ENCODE measurements at regions not wholly inside any gene's neighbourhood (a gene's known extent, or its start where the extent isn't known, plus 50 kb on each side); places are given as distances from the start of the nearest gene placed in this dataset.

- no peaks in the 10 kb centered on the region for H3K9me3 ChIP-seq (ENCODE audit: control insufficient read depth in 2 of 3, insufficient read depth in 1 of 3, low read length in 3 of 3)
- TF ChIP-seq CTCF (IDR thresholded peaks at IDR 0.05; ENCODE audit: borderline replicate concordance, extremely low read depth, insufficient read depth), result no peak
- no peak overlapping the region for H3K27ac ChIP-seq (ENCODE audit: low read depth in 2 of 2, low read length in 2 of 2)
- intact Hi-C loops (cut with DNase I), result no loop called here
- no peaks in the 10 kb centered on the region for H3K4me1 ChIP-seq (ENCODE audit: control insufficient read depth in 2 of 3, insufficient read depth in 2 of 3, low read depth in 1 of 3, low read length in 3 of 3)
- H3K27me3 ChIP-seq (ENCODE audit: control insufficient read depth, insufficient read depth, low read length), result no peaks in the 10 kb centered on the region
- FAIRE-seq (no peak), DNase-seq (no peak)
- no peaks in the 10 kb centered on the region for H3K36me3 ChIP-seq (ENCODE audit: control insufficient read depth in 2 of 3, insufficient read depth in 3 of 3, low read length in 3 of 3)
- no peak overlapping the region for H3K9ac ChIP-seq (ENCODE audit: low read length in 3 of 3)
- no peak overlapping the region for H3K4me3 ChIP-seq (ENCODE audit: low read length in 3 of 3)
Measured at GRCh38 chr3:104648823-104649222, 717.9 kb upstream of the ALCAM start.

- no peak overlapping the region for H3K27ac ChIP-seq (ENCODE audit: low read depth in 2 of 2, low read length in 2 of 2)
- intact Hi-C loops (cut with DNase I), result no loop called here
- DNase-seq, result no peak
- no peaks in the 10 kb centered on the region for H3K36me3 ChIP-seq (ENCODE audit: control insufficient read depth in 2 of 3, insufficient read depth in 3 of 3, low read length in 3 of 3)
- no peaks in the 10 kb centered on the region for H3K9me3 ChIP-seq (ENCODE audit: control insufficient read depth in 2 of 3, insufficient read depth in 1 of 3, low read length in 3 of 3)
- H3K4me1 ChIP-seq (ENCODE audit: control insufficient read depth in 2 of 3, insufficient read depth in 2 of 3, low read depth in 1 of 3, low read length in 3 of 3), result no peaks in the 10 kb centered on the region
- no peak overlapping the region for H3K9ac ChIP-seq (ENCODE audit: low read length in 3 of 3)
- H3K27me3 ChIP-seq (ENCODE audit: control insufficient read depth, insufficient read depth, low read length), result no peaks in the 10 kb centered on the region
- TF ChIP-seq CTCF (IDR thresholded peaks at IDR 0.05; ENCODE audit: borderline replicate concordance, extremely low read depth, insufficient read depth), result no peak
- no peak overlapping the region for H3K4me3 ChIP-seq (ENCODE audit: low read length in 3 of 3)
- FAIRE-seq, result no peak
Measured at GRCh38 chr3:104669083-104669482, 697.6 kb upstream of the ALCAM start.

- no peaks in the 10 kb centered on the region for H3K27me3 ChIP-seq (ENCODE audit: control insufficient read depth, insufficient read depth, low read length)
- intact Hi-C loops (cut with DNase I), result no loop called here
Measured at GRCh38 chr3:104672331-104672730, 694.4 kb upstream of the ALCAM start.

More at GRCh38 chr3:104672331-104672730, 694.4 kb upstream of the ALCAM start:
- FAIRE-seq (no peak), DNase-seq (no peak)
- no peaks in the 10 kb centered on the region for H3K4me1 ChIP-seq (ENCODE audit: control insufficient read depth in 2 of 3, insufficient read depth in 2 of 3, low read depth in 1 of 3, low read length in 3 of 3)
- H3K9ac ChIP-seq (ENCODE audit: low read length in 3 of 3), result no peak overlapping the region
- TF ChIP-seq CTCF (IDR thresholded peaks at IDR 0.05; ENCODE audit: borderline replicate concordance, extremely low read depth, insufficient read depth), result no peak
- H3K9me3 ChIP-seq (ENCODE audit: control insufficient read depth in 2 of 3, insufficient read depth in 1 of 3, low read length in 3 of 3), result no peaks in the 10 kb centered on the region
- H3K27ac ChIP-seq (ENCODE audit: low read depth in 2 of 2, low read length in 2 of 2), result no peak overlapping the region
- no peak overlapping the region for H3K4me3 ChIP-seq (ENCODE audit: low read length in 3 of 3)
- no peaks in the 10 kb centered on the region for H3K36me3 ChIP-seq (ENCODE audit: control insufficient read depth in 2 of 3, insufficient read depth in 3 of 3, low read length in 3 of 3)
